ENCODE measurements at regions not wholly inside any gene's neighbourhood (a gene's known extent, or its start where the extent isn't known, plus 50 kb on each side); places are given as distances from the start of the nearest gene placed in this dataset.

DNA sequence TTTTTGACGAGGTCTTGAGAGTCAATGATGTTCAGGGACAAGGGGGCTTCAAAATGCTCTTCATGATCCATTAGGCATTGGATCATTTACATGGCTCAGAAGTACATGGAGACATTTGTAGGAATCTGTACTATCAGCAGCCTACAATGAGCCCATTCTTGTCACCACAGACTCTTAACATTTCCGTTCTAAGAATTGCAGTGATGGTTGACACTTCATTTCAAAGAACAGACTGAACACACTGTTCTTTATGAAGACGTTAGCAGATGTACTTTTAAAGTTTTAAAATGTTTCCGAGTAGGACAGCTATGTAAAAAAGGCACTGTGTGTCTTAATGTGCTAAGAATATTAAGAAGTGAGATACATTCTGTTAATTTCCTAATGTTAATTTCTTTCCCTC is 97.3 kb upstream of the GOT2 start (continued):
- TF ChIP-seq, protein P1, sequence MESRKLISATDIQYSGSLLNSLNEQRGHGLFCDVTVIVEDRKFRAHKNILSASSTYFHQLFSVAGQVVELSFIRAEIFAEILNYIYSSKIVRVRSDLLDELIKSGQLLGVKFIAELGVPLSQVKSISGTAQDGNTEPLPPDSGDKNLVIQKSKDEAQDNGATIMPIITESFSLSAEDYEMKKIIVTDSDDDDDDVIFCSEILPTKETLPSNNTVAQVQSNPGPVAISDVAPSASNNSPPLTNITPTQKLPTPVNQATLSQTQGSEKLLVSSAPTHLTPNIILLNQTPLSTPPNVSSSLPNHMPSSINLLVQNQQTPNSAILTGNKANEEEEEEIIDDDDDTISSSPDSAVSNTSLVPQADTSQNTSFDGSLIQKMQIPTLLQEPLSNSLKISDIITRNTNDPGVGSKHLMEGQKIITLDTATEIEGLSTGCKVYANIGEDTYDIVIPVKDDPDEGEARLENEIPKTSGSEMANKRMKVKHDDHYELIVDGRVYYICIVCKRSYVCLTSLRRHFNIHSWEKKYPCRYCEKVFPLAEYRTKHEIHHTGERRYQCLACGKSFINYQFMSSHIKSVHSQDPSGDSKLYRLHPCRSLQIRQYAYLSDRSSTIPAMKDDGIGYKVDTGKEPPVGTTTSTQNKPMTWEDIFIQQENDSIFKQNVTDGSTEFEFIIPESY (IDR thresholded peaks at IDR 0.05) = no peak
- no peak for TF ChIP-seq EGR1 (IDR thresholded peaks at IDR 0.05; ENCODE audit: low read depth in 2 of 2)
- TF ChIP-seq, protein P2, sequence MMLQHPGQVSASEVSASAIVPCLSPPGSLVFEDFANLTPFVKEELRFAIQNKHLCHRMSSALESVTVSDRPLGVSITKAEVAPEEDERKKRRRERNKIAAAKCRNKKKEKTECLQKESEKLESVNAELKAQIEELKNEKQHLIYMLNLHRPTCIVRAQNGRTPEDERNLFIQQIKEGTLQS (IDR thresholded peaks at IDR 0.05) = no peak

DNA sequence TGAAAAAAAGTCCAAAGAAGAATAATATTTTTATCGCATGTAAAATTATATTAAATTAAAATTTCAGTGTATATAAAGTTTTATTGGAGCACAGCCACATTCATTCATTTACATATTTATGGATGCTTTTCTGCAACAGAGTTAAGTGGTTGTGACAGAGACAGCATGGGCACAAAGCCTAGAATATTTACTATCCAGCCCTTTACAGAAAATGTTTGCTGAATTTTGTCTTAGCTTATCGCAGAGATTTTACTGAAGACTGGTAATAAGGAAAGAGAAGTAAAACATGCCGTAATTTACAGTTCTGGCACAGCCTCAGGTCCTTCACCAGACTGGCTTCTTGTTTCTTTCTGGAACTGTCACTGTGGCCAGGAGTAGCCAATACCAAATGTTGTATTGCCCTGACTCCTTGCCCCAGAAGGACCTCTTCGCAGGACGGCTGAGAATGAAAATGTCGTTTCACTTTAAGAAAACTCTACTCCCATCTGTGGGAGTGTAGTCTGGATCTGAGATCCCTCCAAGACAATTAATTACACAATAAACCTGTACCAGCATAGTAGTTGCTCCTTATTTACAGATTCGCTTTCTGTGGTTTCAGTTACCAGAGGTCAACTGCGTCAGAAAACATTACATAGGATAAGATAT is 94.9 kb upstream of the GOT2 start:
- WGBS = 80% methylated on average over 8 of the region's 8 CpGs

DNA sequence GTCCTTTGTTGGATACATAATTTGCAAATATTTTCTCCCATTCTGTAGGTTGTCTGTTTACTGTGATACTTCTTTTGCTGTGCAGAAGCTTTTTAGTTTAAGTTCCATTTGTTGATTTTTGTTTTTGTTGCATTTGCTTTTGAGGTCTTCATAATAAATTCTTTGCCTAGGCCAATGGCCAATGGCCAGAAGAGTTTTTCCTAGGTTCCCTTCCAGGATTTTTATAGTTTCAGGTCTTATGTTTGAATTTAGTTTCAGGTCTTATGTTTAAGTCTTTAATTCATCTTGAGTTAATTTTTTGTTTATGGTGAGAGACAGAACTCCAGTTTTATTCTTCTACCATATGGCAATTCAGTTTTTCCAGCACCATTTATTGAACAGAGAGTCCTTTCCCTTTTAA is 90.1 kb upstream of the GOT2 start:
- no peaks in the 10 kb centered on the region for H3K4me1 ChIP-seq (ENCODE audit: control insufficient read depth in 4 of 4, insufficient read depth in 4 of 4, low read length in 3 of 4)
- H3K27ac ChIP-seq (ENCODE audit: low read depth in 1 of 2, low read length in 2 of 2) = no peak overlapping the region
- TF ChIP-seq FOXA2 (IDR thresholded peaks at IDR 0.05) (no peak), HNF4G (IDR thresholded peaks at IDR 0.05) (no peak), SP1 (IDR thresholded peaks at IDR 0.05) (no peak), NR2F2 (IDR thresholded peaks at IDR 0.05) (no peak), TAF1 (conservative IDR thresholded peaks at IDR 0.05) (no peak)
- TF ChIP-seq, protein P2 (IDR thresholded peaks at IDR 0.05) = no peak
- TF ChIP-seq, protein P3, sequence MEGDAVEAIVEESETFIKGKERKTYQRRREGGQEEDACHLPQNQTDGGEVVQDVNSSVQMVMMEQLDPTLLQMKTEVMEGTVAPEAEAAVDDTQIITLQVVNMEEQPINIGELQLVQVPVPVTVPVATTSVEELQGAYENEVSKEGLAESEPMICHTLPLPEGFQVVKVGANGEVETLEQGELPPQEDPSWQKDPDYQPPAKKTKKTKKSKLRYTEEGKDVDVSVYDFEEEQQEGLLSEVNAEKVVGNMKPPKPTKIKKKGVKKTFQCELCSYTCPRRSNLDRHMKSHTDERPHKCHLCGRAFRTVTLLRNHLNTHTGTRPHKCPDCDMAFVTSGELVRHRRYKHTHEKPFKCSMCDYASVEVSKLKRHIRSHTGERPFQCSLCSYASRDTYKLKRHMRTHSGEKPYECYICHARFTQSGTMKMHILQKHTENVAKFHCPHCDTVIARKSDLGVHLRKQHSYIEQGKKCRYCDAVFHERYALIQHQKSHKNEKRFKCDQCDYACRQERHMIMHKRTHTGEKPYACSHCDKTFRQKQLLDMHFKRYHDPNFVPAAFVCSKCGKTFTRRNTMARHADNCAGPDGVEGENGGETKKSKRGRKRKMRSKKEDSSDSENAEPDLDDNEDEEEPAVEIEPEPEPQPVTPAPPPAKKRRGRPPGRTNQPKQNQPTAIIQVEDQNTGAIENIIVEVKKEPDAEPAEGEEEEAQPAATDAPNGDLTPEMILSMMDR (IDR thresholded peaks at IDR 0.05; ENCODE audit: low read depth, low read length, missing input control) = no peak
- TF ChIP-seq, protein P4, sequence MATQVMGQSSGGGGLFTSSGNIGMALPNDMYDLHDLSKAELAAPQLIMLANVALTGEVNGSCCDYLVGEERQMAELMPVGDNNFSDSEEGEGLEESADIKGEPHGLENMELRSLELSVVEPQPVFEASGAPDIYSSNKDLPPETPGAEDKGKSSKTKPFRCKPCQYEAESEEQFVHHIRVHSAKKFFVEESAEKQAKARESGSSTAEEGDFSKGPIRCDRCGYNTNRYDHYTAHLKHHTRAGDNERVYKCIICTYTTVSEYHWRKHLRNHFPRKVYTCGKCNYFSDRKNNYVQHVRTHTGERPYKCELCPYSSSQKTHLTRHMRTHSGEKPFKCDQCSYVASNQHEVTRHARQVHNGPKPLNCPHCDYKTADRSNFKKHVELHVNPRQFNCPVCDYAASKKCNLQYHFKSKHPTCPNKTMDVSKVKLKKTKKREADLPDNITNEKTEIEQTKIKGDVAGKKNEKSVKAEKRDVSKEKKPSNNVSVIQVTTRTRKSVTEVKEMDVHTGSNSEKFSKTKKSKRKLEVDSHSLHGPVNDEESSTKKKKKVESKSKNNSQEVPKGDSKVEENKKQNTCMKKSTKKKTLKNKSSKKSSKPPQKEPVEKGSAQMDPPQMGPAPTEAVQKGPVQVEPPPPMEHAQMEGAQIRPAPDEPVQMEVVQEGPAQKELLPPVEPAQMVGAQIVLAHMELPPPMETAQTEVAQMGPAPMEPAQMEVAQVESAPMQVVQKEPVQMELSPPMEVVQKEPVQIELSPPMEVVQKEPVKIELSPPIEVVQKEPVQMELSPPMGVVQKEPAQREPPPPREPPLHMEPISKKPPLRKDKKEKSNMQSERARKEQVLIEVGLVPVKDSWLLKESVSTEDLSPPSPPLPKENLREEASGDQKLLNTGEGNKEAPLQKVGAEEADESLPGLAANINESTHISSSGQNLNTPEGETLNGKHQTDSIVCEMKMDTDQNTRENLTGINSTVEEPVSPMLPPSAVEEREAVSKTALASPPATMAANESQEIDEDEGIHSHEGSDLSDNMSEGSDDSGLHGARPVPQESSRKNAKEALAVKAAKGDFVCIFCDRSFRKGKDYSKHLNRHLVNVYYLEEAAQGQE (IDR thresholded peaks at IDR 0.05) = no peak
- TF ChIP-seq, protein P5, sequence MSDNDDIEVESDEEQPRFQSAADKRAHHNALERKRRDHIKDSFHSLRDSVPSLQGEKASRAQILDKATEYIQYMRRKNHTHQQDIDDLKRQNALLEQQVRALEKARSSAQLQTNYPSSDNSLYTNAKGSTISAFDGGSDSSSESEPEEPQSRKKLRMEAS (IDR thresholded peaks at IDR 0.05) = no peak
- no peak for DNase-seq (ENCODE audit: low spot score)
- H3K9ac ChIP-seq (ENCODE audit: low read depth in 1 of 2, low read length in 2 of 2) = no peak overlapping the region
- no peaks in the 10 kb centered on the region for H3K36me3 ChIP-seq (ENCODE audit: control insufficient read depth in 4 of 4, insufficient read depth in 3 of 4, low read depth in 1 of 4, low read length in 3 of 4)
- no peak overlapping the region for H3K4me3 ChIP-seq (ENCODE audit: low read depth in 1 of 3, low read length in 3 of 3)
- H3K9me3 ChIP-seq (ENCODE audit: control insufficient read depth in 4 of 4, low read length in 3 of 4) = no peaks in the 10 kb centered on the region
- H3K27me3 ChIP-seq (ENCODE audit: control insufficient read depth in 4 of 4, insufficient read depth in 4 of 4, low read length in 3 of 4) = no peaks in the 10 kb centered on the region

More for the DNA sequence above, 94.9 kb upstream of the GOT2 start:
- Histone ChIP-seq H3K4me3 (ENCODE audit: low read depth in 1 of 3, low read length in 3 of 3) (no peak overlapping the region), H3K9me3 (ENCODE audit: control insufficient read depth in 4 of 4, low read length in 3 of 4) (no peaks in the 10 kb centered on the region), H3K27ac (ENCODE audit: low read depth in 1 of 2, low read length in 2 of 2) (no peak overlapping the region), H3K27me3 (ENCODE audit: control insufficient read depth in 4 of 4, insufficient read depth in 4 of 4, low read length in 3 of 4) (no peaks in the 10 kb centered on the region), H3K9ac (ENCODE audit: low read depth in 1 of 2, low read length in 2 of 2) (no peak overlapping the region), H3K36me3 (ENCODE audit: control insufficient read depth in 4 of 4, insufficient read depth in 3 of 4, low read depth in 1 of 4, low read length in 3 of 4) (no peaks in the 10 kb centered on the region), H3K4me1 (ENCODE audit: control insufficient read depth in 4 of 4, insufficient read depth in 4 of 4, low read length in 3 of 4) (no peaks in the 10 kb centered on the region)
- DNase-seq (ENCODE audit: low spot score) = no peak
- no peak for TF ChIP-seq RXRA (IDR thresholded peaks at IDR 0.05)

Data from liver (tissue), 8 donors.